K562 (cell line): ENCODE measurements at regions not wholly inside any gene's neighbourhood (a gene's known extent, or its start where the extent isn't known, plus 50 kb on each side); places are given as distances from the start of the nearest gene placed in this dataset.

Experiments
- ATAC-seq: fragments of 200-7000 bp; cut with Tn5 transposase; 3 replicates; pipeline ENCODE4 v1.9.1; 2020; ENCODE audit warnings: moderate library complexity
- BruUV-seq: library from RNA; stranded (reverse); fragments of 400-500 nt; replicated peaks from 2 replicates; lab custom pipeline; 2021; lab: Mats Ljungman, UMichigan
- CTCF ChIA-PET: fragments of 300-600 bp; formaldehyde crosslinking; extraction: SDS; loops from one replicate; lab custom pipeline; 2021; ENCODE audit warnings: low intra/inter-chr PET ratio; lab: Yijun Ruan, JAX
- POLR2A ChIA-PET: fragments of 300-600, 350-650 bp; sonication (Branson Sonifier 250); formaldehyde crosslinking; extraction: SDS; loops from one replicate; lab custom pipeline; 2021; ENCODE audit warnings: antibody characterized with exemption, inconsistent platforms; lab: Yijun Ruan, JAX
- DNase-seq, 4 experiments: peaks; one replicate each; pipeline versions ENCODE4 v3.0.0 to v3.0.0-alpha.2; 2011 to 2018; ENCODE audit warnings: low spot score in 3 of 4, mixed read lengths in 3 of 4; ENCODE audit errors: extremely low read depth in 1 of 4
- FAIRE-seq: peaks from 2 replicates; lab custom pipeline; 2011; peaks lifted over from hg19 to GRCh38; lab: Jason Lieb, UNC
- H2AFZ ChIP-seq: 2 replicates; pipeline ENCODE4 v1.6.0; 2011; ENCODE audit warnings: low read depth, low read length, control low read depth, inconsistent platforms
- H3K27ac ChIP-seq: fragments of 200-600 bp; 3 replicates; pipeline ENCODE4 v1.8.0; 2011; ENCODE audit warnings: low read depth, mild to moderate bottlenecking, control low read depth, inconsistent platforms, low read length, moderate library complexity, mixed read lengths; ENCODE audit errors: extremely low read depth
- H3K27me3 ChIP-seq, 2 experiments: fragments of 300-600 bp in 1 of 2; 2 replicates in 1 of 2; 3 replicates in 1 of 2; pipeline versions ENCODE4 v1.6.0 to v1.8.0; 2011; ENCODE audit warnings: inconsistent platforms in 2 of 2, low read length in 2 of 2, mild to moderate bottlenecking in 1 of 2, mixed read lengths in 1 of 2, moderate library complexity in 1 of 2; ENCODE audit not compliant: control insufficient read depth in 2 of 2, insufficient read depth in 2 of 2
- H3K36me3 ChIP-seq: fragments of 300-600 bp; 3 replicates; pipeline ENCODE4 v1.8.0; 2011; ENCODE audit warnings: mild to moderate bottlenecking, low read length, inconsistent platforms; ENCODE audit not compliant: control insufficient read depth, insufficient read depth
- H3K4me1 ChIP-seq, 2 experiments: fragments of 200-600 bp in 1 of 2; replicated peaks in 1 of 2; 2 replicates in 1 of 2; 3 replicates in 1 of 2; pipeline versions ENCODE4 v1.5.1 to v1.8.0; 2011; ENCODE audit warnings: inconsistent platforms in 2 of 2, low read length in 2 of 2, mild to moderate bottlenecking in 1 of 2, mixed read lengths in 1 of 2, moderate library complexity in 1 of 2; ENCODE audit not compliant: control insufficient read depth in 2 of 2, insufficient read depth in 2 of 2
- H3K4me2 ChIP-seq: 2 replicates; pipeline ENCODE4 v1.6.1; 2011; ENCODE audit warnings: low read length, control low read depth, inconsistent platforms, mixed read lengths; ENCODE audit not compliant: insufficient read depth
- H3K4me3 ChIP-seq: fragments of 200-600 bp; sonication (generic), shearing (Covaris generic); 2 replicates; pipeline ENCODE4 v1.5.1; 2016; ENCODE audit warnings: control low read depth, inconsistent platforms
- H3K79me2 ChIP-seq: fragments of 200-600 bp; 3 replicates; pipeline ENCODE4 v1.8.0; 2011; ENCODE audit warnings: low read length, inconsistent platforms; ENCODE audit not compliant: control insufficient read depth, insufficient read depth
- H3K9ac ChIP-seq, 2 experiments: 2 replicates each; pipeline versions ENCODE4 v1.6.0 to v1.6.1; 2011; ENCODE audit warnings: low read depth in 2 of 2, low read length in 2 of 2, control low read depth in 1 of 2, inconsistent platforms in 1 of 2, mild to moderate bottlenecking in 1 of 2, mixed read lengths in 1 of 2; ENCODE audit not compliant: insufficient read depth in 1 of 2
- H3K9me1 ChIP-seq: one replicate; pipeline ENCODE4 v1.6.0; 2011; ENCODE audit warnings: inconsistent platforms, mild to moderate bottlenecking, low read length, moderate library complexity; ENCODE audit not compliant: control insufficient read depth, insufficient read depth
- H3K9me3 ChIP-seq: replicated peaks from 2 replicates; pipeline ENCODE4 v1.5.1; 2011; ENCODE audit warnings: low read depth, low read length, inconsistent platforms; ENCODE audit not compliant: control insufficient read depth, insufficient read depth
- H4K20me1 ChIP-seq: replicated peaks from 2 replicates; pipeline ENCODE4 v1.6.1; 2011; ENCODE audit warnings: low read length, inconsistent platforms, mixed read lengths; ENCODE audit not compliant: control insufficient read depth, insufficient read depth
- DIDO1 ChIP-seq: fragments of 450-650 bp; IDR thresholded peaks from 2 replicates; pipeline ENCODE4 v1.6.1; 2016; ENCODE audit warnings: low read depth, missing biosample characterization, missing genetic modification characterization
- ETV1 ChIP-seq: fragments of 450-650 bp; conservative IDR thresholded peaks from 2 replicates; pipeline ENCODE4 v1.6.1; 2016; ENCODE audit warnings: missing genetic modification characterization, control low read depth, low read depth, missing compliant biosample characterization
- MCM2 ChIP-seq: fragments of 450-650 bp; IDR thresholded peaks from 2 replicates; pipeline ENCODE4 v1.6.1; 2017; ENCODE audit warnings: low read depth, mild to moderate bottlenecking
- MTA2 ChIP-seq: fragments of 450-650 bp; IDR thresholded peaks from 2 replicates; pipeline ENCODE4 v1.6.1; 2016; ENCODE audit warnings: low read depth
- ZSCAN32 ChIP-seq: fragments of 450-650 bp; formaldehyde crosslinking; IDR thresholded peaks from 2 replicates; pipeline ENCODE4 v1.4.0; 2020; ENCODE audit warnings: mild to moderate bottlenecking, moderate library complexity
- WGBS: fragments of 100-300 bp; shearing (Covaris generic); methylation state at CpG from one replicate; pipeline ENCODE4 v1.1.6; 2016; ENCODE audit warnings: low coverage, mixed read lengths; ENCODE audit not compliant: insufficient coverage; ENCODE audit errors: missing lambda C conversion rate; 5-methylcytosine and 5-hydroxymethylcytosine counted together
- in situ Hi-C: fragments of 300-500 bp; cut with MboI; formaldehyde crosslinking; loops from 4 replicates; pipeline ENCODE4 v1.15.0; 2018; ENCODE audit warnings: inconsistent platforms, mixed read lengths
- intact Hi-C: fragments of 100-400 bp; cut with micrococcal nuclease; formaldehyde crosslinking; loops from 2 replicates; pipeline ENCODE4 v1.14.2; 2022
- TF ChIP-seq, protein P1 (sequence below): fragments of 250-450 bp; sonication (Bioruptor Pico); IDR thresholded peaks from 2 replicates; pipeline ENCODE4 v1.8.0; 2021; ENCODE audit warnings: borderline replicate concordance, mild to moderate bottlenecking, moderate library complexity; ENCODE audit not compliant: poor library complexity, severe bottlenecking

DNA sequence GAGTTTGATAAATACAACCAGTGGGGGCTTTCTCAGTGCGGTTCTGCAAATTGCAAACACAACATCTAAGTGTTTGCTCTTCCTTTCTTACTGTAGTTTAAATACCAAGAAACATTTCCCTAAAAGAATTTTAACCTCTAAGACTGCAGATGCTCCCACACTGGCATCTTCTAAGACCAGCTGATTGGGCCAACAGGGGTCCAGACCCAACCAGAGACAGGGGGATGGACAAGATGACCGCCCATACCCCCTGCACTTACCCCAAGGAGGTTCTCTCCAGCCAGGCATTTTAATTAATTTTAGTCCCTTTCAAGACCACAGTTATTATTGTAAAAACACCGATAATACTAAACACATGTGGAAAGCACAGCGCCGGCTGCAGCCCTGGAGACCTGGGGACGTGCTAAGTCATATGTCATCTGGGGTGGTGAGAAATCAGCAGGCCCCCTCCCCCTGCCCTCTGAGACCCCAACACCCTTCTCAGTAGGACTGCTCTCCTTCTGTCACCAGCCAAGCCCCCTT, 242.3 kb downstream of the SOX9 start:
- H4K20me1 ChIP-seq = no peaks in the 10 kb centered on the region
- no peak for ATAC-seq
- H3K4me1 ChIP-seq = no peaks in the 10 kb centered on the region
- no peak overlapping the region for H2AFZ ChIP-seq
- WGBS = under 1% methylated on average over 6 of the region's 6 CpGs
- no peak for FAIRE-seq
- H3K9me3 ChIP-seq = no peaks in the 10 kb centered on the region
- no TSS peak for BruUV-seq
- TF ChIP-seq MCM2 (no peak), ETV1 (tag) (no peak), MTA2 (no peak), DIDO1 (tag) (no peak), ZSCAN32 (CRISPR knock-in tag) (no peak)
- TF ChIP-seq, protein P1, sequence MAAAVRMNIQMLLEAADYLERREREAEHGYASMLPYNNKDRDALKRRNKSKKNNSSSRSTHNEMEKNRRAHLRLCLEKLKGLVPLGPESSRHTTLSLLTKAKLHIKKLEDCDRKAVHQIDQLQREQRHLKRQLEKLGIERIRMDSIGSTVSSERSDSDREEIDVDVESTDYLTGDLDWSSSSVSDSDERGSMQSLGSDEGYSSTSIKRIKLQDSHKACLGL (CRISPR knock-in tag) = no peak
- H3K9ac ChIP-seq = no peak overlapping the region
- H3K4me3 ChIP-seq = no peak overlapping the region
- no peak for DNase-seq
- H3K9me1 ChIP-seq = no peaks in the 10 kb centered on the region
- H3K27ac ChIP-seq = no peak overlapping the region
- in situ Hi-C loops = no loop called here
- no peaks in the 10 kb centered on the region for H3K79me2 ChIP-seq
- CTCF ChIA-PET = no interaction called here
- POLR2A ChIA-PET = no interaction called here
- H3K27me3 ChIP-seq = no peaks in the 10 kb centered on the region
- intact Hi-C loops = no loop called here
- no peak overlapping the region for H3K4me2 ChIP-seq
- no peaks in the 10 kb centered on the region for H3K36me3 ChIP-seq
